ENCODE measurements at regions not wholly inside any gene's neighbourhood (a gene's known extent, or its start where the extent isn't known, plus 50 kb on each side); places are given as distances from the start of the nearest gene placed in this dataset.

DNA sequence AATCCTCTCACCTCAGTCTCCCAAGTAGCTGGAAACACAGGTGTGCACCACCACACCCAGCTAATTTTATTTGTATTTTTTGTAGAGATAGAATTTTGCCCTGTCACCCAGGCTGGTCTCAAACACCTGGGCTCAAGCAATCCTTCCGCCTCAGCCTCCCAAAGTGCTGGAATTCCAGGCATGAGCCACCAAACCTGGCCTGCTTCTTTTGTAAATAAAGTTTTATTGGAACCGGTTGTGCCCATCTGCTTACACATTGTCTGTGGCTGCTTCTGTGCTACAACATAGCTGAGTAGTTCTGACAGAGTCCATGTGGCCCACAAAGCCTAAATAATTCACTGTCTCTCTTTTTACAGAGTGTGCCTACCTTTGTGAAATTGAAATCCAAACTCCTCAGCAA, 109.7 kb upstream of the NRSN1 start:
- TF ChIP-seq EZH2 (IDR thresholded peaks at IDR 0.05; ENCODE audit: borderline replicate concordance, low read depth, low read length, severe bottlenecking) (no peak), POLR2AphosphoS5 (IDR thresholded peaks at IDR 0.05; ENCODE audit: insufficient read depth, low read depth, low read length) (no peak)
- TF ChIP-seq, protein P1, sequence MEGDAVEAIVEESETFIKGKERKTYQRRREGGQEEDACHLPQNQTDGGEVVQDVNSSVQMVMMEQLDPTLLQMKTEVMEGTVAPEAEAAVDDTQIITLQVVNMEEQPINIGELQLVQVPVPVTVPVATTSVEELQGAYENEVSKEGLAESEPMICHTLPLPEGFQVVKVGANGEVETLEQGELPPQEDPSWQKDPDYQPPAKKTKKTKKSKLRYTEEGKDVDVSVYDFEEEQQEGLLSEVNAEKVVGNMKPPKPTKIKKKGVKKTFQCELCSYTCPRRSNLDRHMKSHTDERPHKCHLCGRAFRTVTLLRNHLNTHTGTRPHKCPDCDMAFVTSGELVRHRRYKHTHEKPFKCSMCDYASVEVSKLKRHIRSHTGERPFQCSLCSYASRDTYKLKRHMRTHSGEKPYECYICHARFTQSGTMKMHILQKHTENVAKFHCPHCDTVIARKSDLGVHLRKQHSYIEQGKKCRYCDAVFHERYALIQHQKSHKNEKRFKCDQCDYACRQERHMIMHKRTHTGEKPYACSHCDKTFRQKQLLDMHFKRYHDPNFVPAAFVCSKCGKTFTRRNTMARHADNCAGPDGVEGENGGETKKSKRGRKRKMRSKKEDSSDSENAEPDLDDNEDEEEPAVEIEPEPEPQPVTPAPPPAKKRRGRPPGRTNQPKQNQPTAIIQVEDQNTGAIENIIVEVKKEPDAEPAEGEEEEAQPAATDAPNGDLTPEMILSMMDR (IDR thresholded peaks at IDR 0.05; ENCODE audit: extremely low read depth in 1 of 2, insufficient read depth in 1 of 2, low read depth in 1 of 2, low read length in 2 of 2), result no peak
